Fibroblast of lung (primary cell): ENCODE measurements at regions not wholly inside any gene's neighbourhood (a gene's known extent, or its start where the extent isn't known, plus 50 kb on each side); places are given as distances from the start of the nearest gene placed in this dataset.

Source experiments
- DNase-seq, 2 donors: peaks; one replicate each; pipeline versions ENCODE4 v3.0.0 to v3.0.0-alpha.2; 2010; ENCODE audit warnings: low read depth in 2 of 2
- H2AFZ ChIP-seq: 2 replicates; pipeline ENCODE4 v1.5.1; 2012; ENCODE audit warnings: low read length, control low read depth, inconsistent platforms
- H3K27ac ChIP-seq: 2 replicates; pipeline ENCODE4 v1.5.1; 2011; ENCODE audit warnings: low read length, control low read depth; ENCODE audit not compliant: insufficient read depth
- H3K27me3 ChIP-seq: 2 replicates; pipeline ENCODE4 v1.5.1; 2011; ENCODE audit warnings: mild to moderate bottlenecking, low read length; ENCODE audit not compliant: control insufficient read depth, insufficient read depth
- H3K36me3 ChIP-seq: 2 replicates; pipeline ENCODE4 v1.5.1; 2011; ENCODE audit warnings: low read length; ENCODE audit not compliant: control insufficient read depth, insufficient read depth
- H3K4me1 ChIP-seq: 2 replicates; pipeline ENCODE4 v1.5.1; 2011; ENCODE audit warnings: low read length; ENCODE audit not compliant: control insufficient read depth, insufficient read depth; ENCODE audit errors: extremely low read depth
- H3K4me2 ChIP-seq: 2 replicates; pipeline ENCODE4 v1.5.1; 2011; ENCODE audit warnings: low read length, control low read depth; ENCODE audit not compliant: insufficient read depth; ENCODE audit errors: extremely low read depth
- H3K4me3 ChIP-seq, 4 experiments: fragments of 200-600 bp in 1 of 4; sonication (generic) in 1 of 4; replicated peaks in 1 of 4; 2 replicates each; pipeline ENCODE4 v1.5.1; 2011 to 2016; ENCODE audit warnings: low read length in 4 of 4, low read depth in 3 of 4, mild to moderate bottlenecking in 3 of 4, control low read depth in 2 of 4, inconsistent platforms in 1 of 4, mixed read lengths in 1 of 4; ENCODE audit not compliant: insufficient read depth in 1 of 4; ENCODE audit errors: control extremely low read depth in 1 of 4
- H3K79me2 ChIP-seq: 2 replicates; pipeline ENCODE4 v1.5.1; 2012; ENCODE audit warnings: mild to moderate bottlenecking, low read length, inconsistent platforms; ENCODE audit not compliant: control insufficient read depth, insufficient read depth
- H3K9ac ChIP-seq: 2 replicates; pipeline ENCODE4 v1.5.1; 2011; ENCODE audit warnings: mild to moderate bottlenecking, low read length, control low read depth; ENCODE audit not compliant: insufficient read depth
- H3K9me3 ChIP-seq: 2 replicates; pipeline ENCODE4 v1.5.1; 2012; ENCODE audit warnings: low read depth, low read length; ENCODE audit not compliant: control insufficient read depth, insufficient read depth
- H4K20me1 ChIP-seq: 2 replicates; pipeline ENCODE4 v1.5.1; 2011; ENCODE audit warnings: low read length; ENCODE audit not compliant: control insufficient read depth, insufficient read depth; ENCODE audit errors: extremely low read depth
- EZH2 ChIP-seq: IDR thresholded peaks from 2 replicates; pipeline ENCODE4 v1.5.1; 2012; ENCODE audit warnings: low read length, control low read depth, mild to moderate bottlenecking; ENCODE audit errors: missing control alignments
- TF ChIP-seq, protein P1 (sequence below), 2 donors: IDR thresholded peaks in 1 of 2; conservative IDR thresholded peaks in 1 of 2; 1 replicate in 1 of 2; 2 replicates in 1 of 2; pipeline ENCODE4 v1.5.1; 2011 to 2012; ENCODE audit warnings: low read length in 2 of 2, control low read depth in 1 of 2, inconsistent platforms in 1 of 2, low read depth in 1 of 2, mild to moderate bottlenecking in 1 of 2

- DNase-seq: no peak
- Histone ChIP-seq H2AFZ (no peak overlapping the region), H3K4me2 (no peak overlapping the region), H3K4me1 (no peaks in the 10 kb centered on the region), H3K36me3 (no peaks in the 10 kb centered on the region), H4K20me1 (no peaks in the 10 kb centered on the region), H3K27me3 (no peaks in the 10 kb centered on the region), H3K9ac (no peak overlapping the region), H3K4me3 (no peak overlapping the region), H3K27ac (no peak overlapping the region), H3K9me3 (no peaks in the 10 kb centered on the region), H3K79me2 (no peaks in the 10 kb centered on the region)
- TF ChIP-seq EZH2: no peak
- TF ChIP-seq, protein P1, sequence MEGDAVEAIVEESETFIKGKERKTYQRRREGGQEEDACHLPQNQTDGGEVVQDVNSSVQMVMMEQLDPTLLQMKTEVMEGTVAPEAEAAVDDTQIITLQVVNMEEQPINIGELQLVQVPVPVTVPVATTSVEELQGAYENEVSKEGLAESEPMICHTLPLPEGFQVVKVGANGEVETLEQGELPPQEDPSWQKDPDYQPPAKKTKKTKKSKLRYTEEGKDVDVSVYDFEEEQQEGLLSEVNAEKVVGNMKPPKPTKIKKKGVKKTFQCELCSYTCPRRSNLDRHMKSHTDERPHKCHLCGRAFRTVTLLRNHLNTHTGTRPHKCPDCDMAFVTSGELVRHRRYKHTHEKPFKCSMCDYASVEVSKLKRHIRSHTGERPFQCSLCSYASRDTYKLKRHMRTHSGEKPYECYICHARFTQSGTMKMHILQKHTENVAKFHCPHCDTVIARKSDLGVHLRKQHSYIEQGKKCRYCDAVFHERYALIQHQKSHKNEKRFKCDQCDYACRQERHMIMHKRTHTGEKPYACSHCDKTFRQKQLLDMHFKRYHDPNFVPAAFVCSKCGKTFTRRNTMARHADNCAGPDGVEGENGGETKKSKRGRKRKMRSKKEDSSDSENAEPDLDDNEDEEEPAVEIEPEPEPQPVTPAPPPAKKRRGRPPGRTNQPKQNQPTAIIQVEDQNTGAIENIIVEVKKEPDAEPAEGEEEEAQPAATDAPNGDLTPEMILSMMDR (conservative IDR thresholded peaks at IDR 0.05 in 1 of 2, IDR thresholded peaks at IDR 0.05 in 1 of 2; ENCODE audit: low read depth in 1 of 2, low read length in 2 of 2): no peak
These were observed 97.7 kb upstream of the VSTM2B start for GRCh38 chr19:29428071-29428470.

DNA sequence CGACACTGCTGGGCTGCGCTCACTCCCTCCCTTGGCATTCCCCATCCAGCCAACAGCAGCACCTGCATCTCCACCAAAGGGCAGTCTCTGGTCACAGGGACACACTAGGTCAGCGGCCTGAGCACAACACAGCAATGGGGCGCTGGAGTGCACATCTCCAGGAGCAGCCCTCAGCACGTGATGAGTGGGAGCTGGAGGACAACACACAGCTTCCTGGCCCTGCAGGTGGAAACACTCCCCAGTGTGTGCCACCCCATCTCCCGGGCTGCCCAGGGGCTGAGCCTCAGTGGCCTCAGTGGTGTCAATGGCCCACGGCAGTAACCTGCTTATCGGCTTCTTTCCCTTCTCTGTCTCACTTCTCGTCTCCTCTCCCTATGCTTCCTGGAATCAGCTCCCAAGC lies 96.8 kb upstream of the VSTM2B start:
- Histone ChIP-seq H3K36me3 (no peaks in the 10 kb centered on the region), H3K4me1 (no peaks in the 10 kb centered on the region), H4K20me1 (no peaks in the 10 kb centered on the region), H3K27ac (no peak overlapping the region), H3K79me2 (no peaks in the 10 kb centered on the region), H3K4me2 (no peak overlapping the region), H3K9ac (no peak overlapping the region), H3K27me3 (no peaks in the 10 kb centered on the region), H3K9me3 (no peaks in the 10 kb centered on the region), H3K4me3 (no peak overlapping the region), H2AFZ (no peak overlapping the region)
- no peak for TF ChIP-seq EZH2
- TF ChIP-seq, protein P1 (conservative IDR thresholded peaks at IDR 0.05 in 1 of 2, IDR thresholded peaks at IDR 0.05 in 1 of 2; ENCODE audit: low read depth in 1 of 2, low read length in 2 of 2): no peak
- DNase-seq: no peak

GRCh38 chr19:29429581-29429980 lies 96.2 kb upstream of the VSTM2B start:
- no peak for TF ChIP-seq EZH2
- TF ChIP-seq, protein P1 (conservative IDR thresholded peaks at IDR 0.05 in 1 of 2, IDR thresholded peaks at IDR 0.05 in 1 of 2; ENCODE audit: low read depth in 1 of 2, low read length in 2 of 2): no peak
- H3K9ac ChIP-seq: no peak overlapping the region
- no peak overlapping the region for H3K27ac ChIP-seq
- H4K20me1 ChIP-seq: no peaks in the 10 kb centered on the region
- DNase-seq: no peak
- H3K36me3 ChIP-seq: no peaks in the 10 kb centered on the region
- H3K9me3 ChIP-seq: no peaks in the 10 kb centered on the region
- no peak overlapping the region for H2AFZ ChIP-seq
- no peak overlapping the region for H3K4me2 ChIP-seq
- H3K4me1 ChIP-seq: no peaks in the 10 kb centered on the region
- H3K27me3 ChIP-seq: no peaks in the 10 kb centered on the region
- no peak overlapping the region for H3K4me3 ChIP-seq
- no peaks in the 10 kb centered on the region for H3K79me2 ChIP-seq
